ENCODE measurements at regions not wholly inside any gene's neighbourhood (a gene's known extent, or its start where the extent isn't known, plus 50 kb on each side); places are given as distances from the start of the nearest gene placed in this dataset.

DNA sequence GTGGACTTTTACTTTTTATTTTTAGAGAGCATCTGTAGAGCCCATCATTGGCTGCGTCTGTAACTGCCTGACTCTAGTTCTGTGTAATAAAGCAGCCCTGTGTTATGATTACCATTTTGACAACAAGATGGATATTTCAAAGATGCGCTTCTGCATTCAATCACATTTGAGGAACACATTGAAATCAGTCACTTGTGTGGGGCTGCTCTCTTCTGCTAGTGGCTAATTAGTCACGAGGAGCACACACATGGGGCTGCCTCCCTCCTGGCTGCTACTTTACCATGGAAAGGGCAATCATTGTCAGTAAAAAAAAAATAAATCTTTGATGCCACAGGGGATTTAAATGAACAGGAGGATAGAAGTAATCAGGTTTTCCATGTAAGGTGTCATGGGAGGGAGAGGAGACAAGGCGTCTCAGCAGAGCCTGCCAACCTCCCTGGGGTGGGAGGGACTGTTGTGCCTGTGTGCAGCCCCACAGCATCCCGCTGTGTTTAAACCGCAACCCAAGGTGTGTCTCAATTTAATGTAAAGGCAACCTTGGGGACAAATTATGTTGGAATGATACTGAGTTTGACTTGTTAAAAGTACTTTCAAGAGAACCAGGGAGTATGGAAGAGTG, 205.2 kb upstream of the COBL start:
- TF ChIP-seq POLR2A (IDR thresholded peaks at IDR 0.05; ENCODE audit: low read depth, low read length), result no peak
- TF ChIP-seq TAF1 (IDR thresholded peaks at IDR 0.05; ENCODE audit: low read depth, low read length), result no peak
- no peak for TF ChIP-seq POLR2AphosphoS5 (IDR thresholded peaks at IDR 0.05; ENCODE audit: low read depth, low read length)
- TF ChIP-seq PAX5 (IDR thresholded peaks at IDR 0.05; ENCODE audit: insufficient read depth, low read length, severe bottlenecking), result no peak
- no peak for TF ChIP-seq SPI1 (IDR thresholded peaks at IDR 0.05; ENCODE audit: low read depth, low read length)
- TF ChIP-seq POU2F2 (IDR thresholded peaks at IDR 0.05; ENCODE audit: low read depth, low read length), result no peak
